ENCODE measurements at regions not wholly inside any gene's neighbourhood (a gene's known extent, or its start where the extent isn't known, plus 50 kb on each side); places are given as distances from the start of the nearest gene placed in this dataset.

DNA sequence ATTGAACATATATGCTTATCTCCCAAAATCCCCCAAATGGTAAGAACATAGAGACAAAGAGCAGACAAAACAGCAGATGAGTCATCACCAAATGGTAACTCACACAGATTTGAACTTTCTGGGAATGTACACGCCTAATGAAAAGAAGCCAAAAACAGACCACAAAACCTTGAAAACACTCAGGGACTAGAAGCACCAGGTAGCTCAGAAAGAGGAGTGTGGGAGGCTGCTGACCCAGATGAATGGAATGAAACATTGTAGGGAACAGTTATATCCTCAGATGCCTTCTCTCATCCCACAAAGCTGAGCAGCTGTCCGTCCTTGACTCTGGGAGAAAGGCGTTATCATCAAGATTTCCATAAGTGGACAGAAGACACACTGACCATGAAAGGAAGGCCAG, 307.0 kb upstream of the USP25 start:
- TF ChIP-seq, protein P1, sequence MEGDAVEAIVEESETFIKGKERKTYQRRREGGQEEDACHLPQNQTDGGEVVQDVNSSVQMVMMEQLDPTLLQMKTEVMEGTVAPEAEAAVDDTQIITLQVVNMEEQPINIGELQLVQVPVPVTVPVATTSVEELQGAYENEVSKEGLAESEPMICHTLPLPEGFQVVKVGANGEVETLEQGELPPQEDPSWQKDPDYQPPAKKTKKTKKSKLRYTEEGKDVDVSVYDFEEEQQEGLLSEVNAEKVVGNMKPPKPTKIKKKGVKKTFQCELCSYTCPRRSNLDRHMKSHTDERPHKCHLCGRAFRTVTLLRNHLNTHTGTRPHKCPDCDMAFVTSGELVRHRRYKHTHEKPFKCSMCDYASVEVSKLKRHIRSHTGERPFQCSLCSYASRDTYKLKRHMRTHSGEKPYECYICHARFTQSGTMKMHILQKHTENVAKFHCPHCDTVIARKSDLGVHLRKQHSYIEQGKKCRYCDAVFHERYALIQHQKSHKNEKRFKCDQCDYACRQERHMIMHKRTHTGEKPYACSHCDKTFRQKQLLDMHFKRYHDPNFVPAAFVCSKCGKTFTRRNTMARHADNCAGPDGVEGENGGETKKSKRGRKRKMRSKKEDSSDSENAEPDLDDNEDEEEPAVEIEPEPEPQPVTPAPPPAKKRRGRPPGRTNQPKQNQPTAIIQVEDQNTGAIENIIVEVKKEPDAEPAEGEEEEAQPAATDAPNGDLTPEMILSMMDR (IDR thresholded peaks at IDR 0.05; ENCODE audit: borderline replicate concordance, extremely low read depth, low read length, poor library complexity, severe bottlenecking): no peak
- no peak for TF ChIP-seq EZH2 (IDR thresholded peaks at IDR 0.05; ENCODE audit: borderline replicate concordance, low read depth, low read length, severe bottlenecking)

Data from DND-41 (cell line).